ENCODE measurements at regions not wholly inside any gene's neighbourhood (a gene's known extent, or its start where the extent isn't known, plus 50 kb on each side); places are given as distances from the start of the nearest gene placed in this dataset.

DNA sequence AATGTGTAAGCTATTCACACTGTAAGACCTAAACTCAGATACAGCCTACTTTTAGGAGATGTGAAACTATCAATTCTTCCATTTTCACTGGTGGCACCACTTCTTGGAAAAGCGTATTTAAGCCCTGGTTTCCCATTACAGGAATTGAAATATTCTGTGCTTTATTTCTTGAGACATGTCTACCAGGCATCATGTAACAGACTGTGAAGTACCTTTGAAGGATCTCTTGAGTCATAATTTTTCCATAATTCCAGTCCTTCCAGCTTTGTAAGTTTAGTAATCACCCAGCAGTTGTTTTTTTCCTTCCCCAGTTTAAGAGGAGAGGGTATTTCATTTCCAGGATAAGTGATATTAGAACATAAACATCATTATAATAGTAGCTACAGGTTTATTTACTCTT is 186.0 kb upstream of the PRPS1L1 start:
- Histone ChIP-seq H3K23ac (ENCODE audit: low read depth, low read length, poor library complexity) (no peak overlapping the region), H3K9me3 (replicated peaks in 1 of 2; ENCODE audit: control insufficient read depth in 2 of 2, insufficient read depth in 1 of 2, low read depth in 1 of 2, low read length in 2 of 2) (peaks cover 0 to 1% of the 10 kb centered on the region in 2 donors), H4K8ac (ENCODE audit: low read depth, low read length) (no peak overlapping the region), H3K36me3 (replicated peaks in 1 of 2; ENCODE audit: control insufficient read depth in 2 of 2, insufficient read depth in 2 of 2, low read length in 2 of 2) (no peaks in the 10 kb centered on the region), H2BK120ac (ENCODE audit: low read depth, low read length) (no peak overlapping the region), H2BK12ac (ENCODE audit: low read length) (no peak overlapping the region), H3K27ac (replicated peaks; ENCODE audit: low read length) (no peak overlapping the region), H3K9ac (ENCODE audit: low read depth, low read length, poor library complexity) (no peak overlapping the region), H3K4me1 (ENCODE audit: control insufficient read depth in 2 of 2, insufficient read depth in 1 of 2, low read depth in 1 of 2, low read length in 2 of 2) (no peaks in the 10 kb centered on the region), H3K4me2 (ENCODE audit: insufficient read depth, low read length, poor library complexity, severe bottlenecking) (no peak overlapping the region), H2BK15ac (ENCODE audit: low read length) (no peak overlapping the region), H3K4me3 (ENCODE audit: low read length in 2 of 2) (no peak overlapping the region), H3K27me3 (ENCODE audit: control insufficient read depth in 3 of 3, insufficient read depth in 3 of 3, low read depth in 1 of 3, low read length in 3 of 3) (no peaks in the 10 kb centered on the region), H2AFZ (ENCODE audit: low read length) (no peak overlapping the region), H4K91ac (ENCODE audit: low read depth, low read length, poor library complexity) (no peak overlapping the region), H3K79me1 (ENCODE audit: low read depth, low read length) (no peaks in the 10 kb centered on the region), H3K18ac (ENCODE audit: low read length) (no peak overlapping the region), H3K14ac (ENCODE audit: low read length) (no peak overlapping the region), H2BK5ac (ENCODE audit: low read length) (no peak overlapping the region), H2AK5ac (ENCODE audit: low read depth, low read length) (no peak overlapping the region), H3K4ac (ENCODE audit: low read length) (no peak overlapping the region)
- WGBS, 2 donors (ENCODE audit: extremely low coverage in 2 of 2, insufficient read length in 2 of 2, insufficient replicate concordance in 1 of 2) = no CpG with 5 or more reads among the region's 1 CpG
- no peak for DNase-seq (ENCODE audit: low spot score)

DNA sequence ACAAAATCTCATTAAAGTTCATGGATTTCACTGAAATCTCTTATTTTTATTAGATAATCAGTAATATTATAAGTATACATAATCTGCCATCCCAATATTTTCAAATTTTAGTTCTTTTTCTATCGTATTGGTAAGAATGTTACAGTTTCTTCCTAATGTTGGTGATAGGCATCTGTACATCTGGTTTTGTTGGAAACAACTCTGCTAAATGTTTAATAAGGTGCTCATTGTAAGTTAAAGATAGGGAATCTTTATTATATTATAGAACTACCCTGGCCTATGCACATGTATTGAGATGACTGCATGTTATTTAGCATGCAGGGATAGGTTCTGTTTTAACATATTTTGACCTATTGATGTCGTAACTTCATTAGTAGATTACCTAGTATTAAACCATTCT is 188.6 kb upstream of the PRPS1L1 start:
- Histone ChIP-seq H4K8ac (ENCODE audit: low read depth, low read length) (no peak overlapping the region), H3K18ac (ENCODE audit: low read length) (no peak overlapping the region), H3K4me3 (ENCODE audit: low read length in 2 of 2) (no peak overlapping the region), H3K27me3 (ENCODE audit: control insufficient read depth in 3 of 3, insufficient read depth in 3 of 3, low read depth in 1 of 3, low read length in 3 of 3) (no peaks in the 10 kb centered on the region), H3K27ac (replicated peaks; ENCODE audit: low read length) (no peak overlapping the region), H2AFZ (ENCODE audit: low read length) (no peak overlapping the region), H3K23ac (ENCODE audit: low read depth, low read length, poor library complexity) (no peak overlapping the region), H3K4ac (ENCODE audit: low read length) (no peak overlapping the region), H3K4me2 (ENCODE audit: insufficient read depth, low read length, poor library complexity, severe bottlenecking) (no peak overlapping the region), H2BK15ac (ENCODE audit: low read length) (no peak overlapping the region), H2BK5ac (ENCODE audit: low read length) (no peak overlapping the region), H4K91ac (ENCODE audit: low read depth, low read length, poor library complexity) (no peak overlapping the region), H3K79me1 (ENCODE audit: low read depth, low read length) (no peaks in the 10 kb centered on the region), H2AK5ac (ENCODE audit: low read depth, low read length) (no peak overlapping the region), H3K14ac (ENCODE audit: low read length) (no peak overlapping the region), H2BK12ac (ENCODE audit: low read length) (no peak overlapping the region), H3K9me3 (replicated peaks in 1 of 2; ENCODE audit: control insufficient read depth in 2 of 2, insufficient read depth in 1 of 2, low read depth in 1 of 2, low read length in 2 of 2) (peaks cover 0 to 1% of the 10 kb centered on the region in 2 donors), H3K9ac (ENCODE audit: low read depth, low read length, poor library complexity) (no peak overlapping the region), H3K4me1 (ENCODE audit: control insufficient read depth in 2 of 2, insufficient read depth in 1 of 2, low read depth in 1 of 2, low read length in 2 of 2) (no peaks in the 10 kb centered on the region), H3K36me3 (replicated peaks in 1 of 2; ENCODE audit: control insufficient read depth in 2 of 2, insufficient read depth in 2 of 2, low read length in 2 of 2) (no peaks in the 10 kb centered on the region), H2BK120ac (ENCODE audit: low read depth, low read length) (no peak overlapping the region)
- DNase-seq (ENCODE audit: low spot score) = no peak
- WGBS, 2 donors (ENCODE audit: extremely low coverage in 2 of 2, insufficient read length in 2 of 2, insufficient replicate concordance in 1 of 2) = no CpG with 5 or more reads among the region's 2 CpGs

DNA sequence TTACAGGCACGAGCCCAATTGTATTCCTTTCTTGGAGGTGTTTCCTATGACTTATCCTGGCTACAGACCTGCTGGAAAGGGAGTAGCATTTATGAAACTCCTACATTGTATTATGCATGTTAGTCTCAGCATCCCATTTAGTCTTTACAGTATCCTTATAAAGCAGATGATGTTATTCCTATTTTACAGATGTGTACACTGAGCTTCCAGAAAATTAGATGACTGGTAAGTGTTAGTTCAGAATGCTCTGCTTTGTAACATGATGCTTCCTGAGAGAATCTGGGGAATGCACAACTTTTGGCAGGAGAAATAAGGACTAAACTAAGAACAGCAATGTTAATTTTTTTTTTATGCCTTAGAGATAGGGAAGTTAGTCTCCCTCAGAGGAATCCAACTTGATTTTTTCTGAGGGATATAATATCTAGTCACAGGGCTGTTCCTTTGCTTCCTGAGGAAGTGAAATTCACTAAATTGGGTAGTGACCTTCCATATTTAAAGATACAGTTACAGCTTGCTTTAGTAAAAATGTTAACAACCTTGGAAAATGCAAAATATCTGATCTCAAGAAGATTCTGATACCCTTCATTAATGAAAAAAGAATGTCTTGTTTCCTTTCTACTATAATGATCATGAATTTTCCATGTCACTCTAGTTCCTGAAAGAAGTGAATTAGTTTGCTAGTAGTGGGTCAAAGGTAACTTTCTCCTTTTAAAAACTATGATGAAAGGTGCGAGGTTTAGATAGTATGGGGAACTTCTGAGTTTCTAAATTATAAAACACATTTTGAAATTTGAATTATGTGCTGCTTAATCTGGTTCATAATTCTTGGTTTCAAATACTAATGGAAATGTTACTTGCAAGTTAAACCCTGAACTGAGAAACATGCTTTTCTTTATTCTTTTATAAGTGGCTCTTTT is 194.0 kb upstream of the PRPS1L1 start:
- Histone ChIP-seq H3K4me2 (ENCODE audit: insufficient read depth, low read length, poor library complexity, severe bottlenecking) (no peak overlapping the region), H3K27ac (replicated peaks; ENCODE audit: low read length) (no peak overlapping the region), H4K91ac (ENCODE audit: low read depth, low read length, poor library complexity) (no peak overlapping the region), H3K27me3 (ENCODE audit: control insufficient read depth in 3 of 3, insufficient read depth in 3 of 3, low read depth in 1 of 3, low read length in 3 of 3) (no peaks in the 10 kb centered on the region), H3K9me3 (replicated peaks in 1 of 2; ENCODE audit: control insufficient read depth in 2 of 2, insufficient read depth in 1 of 2, low read depth in 1 of 2, low read length in 2 of 2) (peaks cover 0 to 1% of the 10 kb centered on the region in 2 donors), H3K4me3 (ENCODE audit: low read length in 2 of 2) (no peak overlapping the region), H4K8ac (ENCODE audit: low read depth, low read length) (no peak overlapping the region), H2AFZ (ENCODE audit: low read length) (no peak overlapping the region), H2AK5ac (ENCODE audit: low read depth, low read length) (no peak overlapping the region), H3K23ac (ENCODE audit: low read depth, low read length, poor library complexity) (no peak overlapping the region), H3K9ac (ENCODE audit: low read depth, low read length, poor library complexity) (no peak overlapping the region), H3K18ac (ENCODE audit: low read length) (no peak overlapping the region), H2BK120ac (ENCODE audit: low read depth, low read length) (no peak overlapping the region), H3K14ac (ENCODE audit: low read length) (no peak overlapping the region), H3K4ac (ENCODE audit: low read length) (no peak overlapping the region), H2BK12ac (ENCODE audit: low read length) (no peak overlapping the region), H2BK5ac (ENCODE audit: low read length) (no peak overlapping the region), H3K4me1 (ENCODE audit: control insufficient read depth in 2 of 2, insufficient read depth in 1 of 2, low read depth in 1 of 2, low read length in 2 of 2) (no peaks in the 10 kb centered on the region), H3K79me1 (ENCODE audit: low read depth, low read length) (no peaks in the 10 kb centered on the region), H2BK15ac (ENCODE audit: low read length) (no peak overlapping the region), H3K36me3 (replicated peaks in 1 of 2; ENCODE audit: control insufficient read depth in 2 of 2, insufficient read depth in 2 of 2, low read length in 2 of 2) (no peaks in the 10 kb centered on the region)
- no peak for DNase-seq (ENCODE audit: low spot score)
- no CpG with 5 or more reads among the region's 2 CpGs for WGBS, 2 donors (ENCODE audit: extremely low coverage in 2 of 2, insufficient read length in 2 of 2, insufficient replicate concordance in 1 of 2)

DNA sequence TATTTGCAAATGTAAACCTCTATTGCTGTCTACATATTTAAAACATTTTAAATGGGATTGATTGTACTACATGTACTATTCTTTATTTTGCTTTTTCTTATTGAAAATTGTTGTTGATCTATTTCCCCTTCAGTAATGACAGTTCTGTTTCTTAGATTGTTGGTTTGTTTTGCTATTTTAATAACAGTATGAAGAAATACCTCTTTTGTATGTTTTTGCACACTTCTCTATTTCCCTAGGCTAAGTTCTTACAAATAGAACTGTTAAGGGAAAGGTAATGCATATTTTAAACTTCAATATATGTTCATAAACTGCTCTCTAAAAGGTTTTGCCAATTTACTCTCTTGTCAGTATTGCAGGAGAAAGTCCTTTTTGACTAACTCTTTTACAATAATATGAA is 195.0 kb upstream of the PRPS1L1 start:
- Histone ChIP-seq H3K4me3 (ENCODE audit: low read length in 2 of 2) (no peak overlapping the region), H2BK12ac (ENCODE audit: low read length) (no peak overlapping the region), H3K4me1 (ENCODE audit: control insufficient read depth in 2 of 2, insufficient read depth in 1 of 2, low read depth in 1 of 2, low read length in 2 of 2) (no peaks in the 10 kb centered on the region), H2BK15ac (ENCODE audit: low read length) (no peak overlapping the region), H3K27ac (replicated peaks; ENCODE audit: low read length) (no peak overlapping the region), H3K4ac (ENCODE audit: low read length) (no peak overlapping the region), H3K18ac (ENCODE audit: low read length) (no peak overlapping the region), H3K79me1 (ENCODE audit: low read depth, low read length) (no peaks in the 10 kb centered on the region), H3K27me3 (ENCODE audit: control insufficient read depth in 3 of 3, insufficient read depth in 3 of 3, low read depth in 1 of 3, low read length in 3 of 3) (no peaks in the 10 kb centered on the region), H2AK5ac (ENCODE audit: low read depth, low read length) (no peak overlapping the region), H3K9me3 (replicated peaks in 1 of 2; ENCODE audit: control insufficient read depth in 2 of 2, insufficient read depth in 1 of 2, low read depth in 1 of 2, low read length in 2 of 2) (peaks cover 0 to 1% of the 10 kb centered on the region in 2 donors), H3K4me2 (ENCODE audit: insufficient read depth, low read length, poor library complexity, severe bottlenecking) (no peak overlapping the region), H2BK120ac (ENCODE audit: low read depth, low read length) (no peak overlapping the region), H4K8ac (ENCODE audit: low read depth, low read length) (no peak overlapping the region), H3K23ac (ENCODE audit: low read depth, low read length, poor library complexity) (no peak overlapping the region), H4K91ac (ENCODE audit: low read depth, low read length, poor library complexity) (no peak overlapping the region), H3K36me3 (replicated peaks in 1 of 2; ENCODE audit: control insufficient read depth in 2 of 2, insufficient read depth in 2 of 2, low read length in 2 of 2) (no peaks in the 10 kb centered on the region), H3K9ac (ENCODE audit: low read depth, low read length, poor library complexity) (no peak overlapping the region), H2BK5ac (ENCODE audit: low read length) (no peak overlapping the region), H3K14ac (ENCODE audit: low read length) (no peak overlapping the region), H2AFZ (ENCODE audit: low read length) (no peak overlapping the region)
- DNase-seq (ENCODE audit: low spot score) = no peak
